CD4-positive, alpha-beta T cell treated with Interleukin-17A for 1 hour (primary cell): ENCODE measurements at regions not wholly inside any gene's neighbourhood (a gene's known extent, or its start where the extent isn't known, plus 50 kb on each side); places are given as distances from the start of the nearest gene placed in this dataset.

Source experiments
- DNase-seq: peaks from one replicate; pipeline ENCODE4 v3.0.0-alpha.2; 2020

GRCh38 chr6:97621111-97621510 is 338.1 kb upstream of the MMS22L start:
- DNase-seq = no peak

GRCh38 chr6:97626671-97627441 is 343.8 kb upstream of the MMS22L start:
- no peak for DNase-seq

- DNase-seq = no peak
These were observed 346.2 kb upstream of the MMS22L start for GRCh38 chr6:97629180-97629579.

DNA sequence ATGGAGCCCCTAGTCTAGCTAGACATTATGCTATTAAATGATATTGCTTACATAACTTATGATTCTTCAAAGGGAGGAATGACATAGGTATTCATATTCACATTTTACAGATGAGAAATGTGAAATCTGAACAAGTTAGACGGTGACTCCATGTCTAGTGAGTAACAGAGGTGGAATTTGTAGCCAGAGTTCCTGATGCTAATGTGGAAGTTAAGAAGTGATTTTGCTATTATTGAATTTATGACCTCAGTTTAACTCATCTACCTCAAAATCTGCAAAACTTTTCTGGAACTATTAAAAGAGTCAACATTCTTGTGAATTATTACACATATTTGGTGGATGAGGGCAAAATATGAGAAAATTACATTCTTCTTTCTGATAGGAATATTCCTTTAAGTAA is 347.6 kb upstream of the MMS22L start:
- no peak for DNase-seq

DNA sequence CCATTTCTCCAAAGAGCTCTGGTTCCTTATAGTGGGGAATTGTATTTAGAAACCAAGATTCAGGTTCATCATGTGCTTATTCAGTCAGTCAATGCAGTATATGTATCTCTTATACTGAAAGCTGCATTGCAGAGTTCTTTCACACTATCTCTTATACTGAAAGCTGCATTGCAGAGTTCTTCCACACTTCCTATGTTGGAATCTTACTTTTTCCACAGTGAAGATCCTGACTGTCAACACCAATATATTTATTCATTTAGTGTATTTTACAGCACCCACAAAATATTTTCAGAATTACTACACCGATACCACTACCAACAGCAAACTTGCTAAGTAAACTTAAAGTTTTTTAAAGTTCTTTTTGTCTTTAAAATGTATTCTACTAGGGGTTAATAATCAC is 349.3 kb upstream of the MMS22L start:
- DNase-seq = no peak

- DNase-seq = no peak
These were observed 356.7 kb upstream of the MMS22L start for GRCh38 chr6:97639702-97640101.

DNA sequence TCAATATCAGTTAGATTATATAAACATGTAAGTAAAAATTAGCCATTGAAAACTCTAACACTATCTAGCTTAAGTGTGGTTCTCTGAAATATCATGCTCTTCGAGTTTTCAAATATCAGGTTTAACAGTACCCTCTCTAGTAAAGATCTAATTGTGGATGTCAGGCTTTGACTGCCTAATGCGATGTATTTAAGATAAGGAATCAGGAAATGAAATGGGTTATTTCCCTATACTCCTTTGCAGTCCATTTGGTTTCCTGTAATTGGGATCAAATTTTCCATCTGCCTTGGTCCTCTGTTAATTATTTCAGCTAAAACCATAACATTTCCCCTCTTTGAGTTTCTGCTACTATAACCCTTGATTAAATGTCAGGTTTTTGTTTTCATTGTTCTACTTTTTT is 361.3 kb upstream of the MMS22L start:
- no peak for DNase-seq

DNA sequence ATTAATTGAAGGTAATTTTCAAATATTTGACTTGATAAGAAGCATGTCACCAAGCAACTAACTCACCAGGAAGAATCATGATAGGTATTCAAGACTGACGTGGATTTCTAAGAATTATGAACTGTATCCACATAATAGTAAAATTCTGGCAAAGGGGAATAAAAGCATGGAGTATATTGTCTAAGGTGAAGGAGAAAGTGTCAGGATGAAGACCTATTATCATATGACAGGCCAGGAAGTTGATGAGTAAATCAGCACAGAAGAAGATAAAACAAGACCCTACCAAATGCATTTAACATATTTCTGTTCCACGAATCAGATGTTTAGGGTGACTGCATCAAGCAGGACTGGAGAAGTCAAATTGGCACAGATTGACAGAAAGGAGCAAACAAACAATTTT is 362.7 kb upstream of the MMS22L start:
- no peak for DNase-seq

DNA sequence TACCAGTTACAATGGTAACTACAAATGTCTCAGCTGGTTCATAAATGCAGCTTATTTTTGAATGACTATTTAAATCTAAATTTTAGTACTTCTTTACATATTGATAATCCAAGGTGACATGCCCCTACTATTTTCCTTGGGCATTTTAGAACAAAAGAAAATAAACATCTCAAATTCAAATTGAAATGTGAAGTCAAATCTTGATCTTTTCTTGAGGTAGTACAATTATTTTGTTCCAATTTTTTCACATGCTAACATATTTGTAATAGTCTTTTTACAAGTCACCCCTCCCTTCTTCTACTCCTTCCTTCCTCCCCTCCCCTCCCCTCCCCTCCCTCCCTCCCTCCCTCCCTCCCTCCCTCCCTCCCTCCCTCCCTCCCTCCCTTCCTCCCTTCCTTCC is 370.1 kb upstream of the MMS22L start:
- no peak for DNase-seq

DNA sequence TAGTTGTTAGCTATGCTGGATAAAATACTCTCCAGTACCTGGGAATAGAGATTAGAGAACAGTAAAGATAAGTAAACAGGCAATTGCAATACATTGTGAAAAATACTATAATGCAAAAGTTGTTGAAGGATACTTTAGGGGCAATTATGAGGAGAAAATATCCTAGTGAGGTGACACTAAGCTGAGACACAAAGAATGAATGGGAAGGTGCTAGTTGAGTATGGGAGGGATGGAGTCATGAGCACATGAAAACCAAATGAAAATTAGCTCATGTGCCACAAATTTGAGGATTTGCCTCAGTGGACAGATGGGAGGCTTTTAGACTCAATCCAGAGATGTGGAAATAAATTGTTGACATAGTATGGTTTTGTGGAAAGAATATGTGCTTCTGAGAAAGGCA is 370.5 kb upstream of the MMS22L start:
- DNase-seq = no peak

GRCh38 chr6:97654674-97655073 is 371.7 kb upstream of the MMS22L start:
- DNase-seq = no peak

- no peak for DNase-seq
These were observed 373.2 kb upstream of the MMS22L start for GRCh38 chr6:97656236-97656635.

GRCh38 chr6:97656706-97657350 is 373.8 kb upstream of the MMS22L start:
- DNase-seq = no peak

DNA sequence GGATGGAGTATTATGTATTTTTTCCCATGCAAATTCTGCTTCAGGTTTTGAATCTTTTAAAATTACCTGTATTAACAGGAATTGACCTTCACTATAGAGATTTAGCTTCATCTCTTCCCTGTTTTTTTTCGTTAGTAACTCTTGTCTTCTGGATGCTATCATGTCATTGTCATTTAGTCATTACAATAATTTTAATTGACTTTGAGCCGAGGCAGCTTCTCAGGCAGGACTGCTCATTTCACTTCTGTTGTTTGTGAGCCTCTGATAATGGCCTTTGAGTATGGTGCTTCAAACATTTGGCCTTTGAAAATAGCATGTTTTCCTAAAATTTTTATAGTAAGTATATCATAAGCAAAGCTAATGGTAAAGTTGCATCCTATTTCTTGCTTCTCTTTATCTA is 375.1 kb upstream of the MMS22L start:
- no peak for DNase-seq

GRCh38 chr6:97663252-97663651 is 380.2 kb upstream of the MMS22L start:
- no peak for DNase-seq

GRCh38 chr6:97665446-97665845 is 382.4 kb upstream of the MMS22L start:
- DNase-seq = no peak

GRCh38 chr6:97666889-97667288 is 383.9 kb upstream of the MMS22L start:
- no peak for DNase-seq

DNA sequence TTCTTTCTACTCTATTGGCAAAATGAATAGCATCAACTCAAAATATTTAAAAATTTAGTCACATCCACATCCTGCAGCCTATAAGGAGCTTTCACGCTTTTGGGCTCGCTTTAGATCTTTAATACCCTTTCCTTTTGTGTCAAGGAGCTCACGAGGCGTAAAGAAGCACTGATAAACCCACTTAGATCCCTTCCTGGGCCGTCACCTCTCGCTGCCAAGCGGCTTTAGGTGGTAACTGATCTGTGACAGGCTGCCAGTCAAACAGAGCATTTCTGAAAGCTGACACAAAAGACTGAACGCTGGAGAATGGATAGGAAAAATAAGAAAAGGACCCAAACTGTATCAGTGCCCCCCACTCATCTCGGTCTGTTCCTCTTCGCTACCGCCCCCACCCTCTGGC is 385.7 kb upstream of the MMS22L start:
- no peak for DNase-seq

- DNase-seq = no peak
These were observed 386.4 kb upstream of the MMS22L start for GRCh38 chr6:97669191-97670031.

- DNase-seq = no peak
These were observed 391.8 kb upstream of the MMS22L start for GRCh38 chr6:97674802-97675201.

GRCh38 chr6:97677626-97678025 is 394.6 kb upstream of the MMS22L start:
- DNase-seq = no peak

DNA sequence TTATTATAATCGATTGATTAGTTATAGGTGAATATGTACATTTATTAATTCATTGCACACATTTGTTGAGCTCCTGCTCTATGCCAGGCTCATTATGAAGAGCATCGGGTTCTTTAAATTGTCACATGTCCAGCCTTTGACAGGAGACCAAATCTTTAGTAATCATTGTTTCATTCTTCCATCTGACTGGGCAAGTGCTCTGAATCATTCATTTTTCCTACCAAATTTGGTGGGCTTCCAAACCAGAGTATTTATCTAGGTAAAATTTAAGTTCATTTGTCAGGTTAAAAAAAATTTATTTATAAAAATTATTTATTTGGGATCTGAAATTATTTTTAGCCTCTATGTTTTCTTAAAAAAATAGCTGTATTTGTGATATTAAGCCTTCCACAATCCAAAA is 404.9 kb upstream of the MMS22L start:
- no peak for DNase-seq

- no peak for DNase-seq
These were observed 406.2 kb upstream of the MMS22L start for GRCh38 chr6:97689078-97689754.
